ENCODE measurements at regions not wholly inside any gene's neighbourhood (a gene's known extent, or its start where the extent isn't known, plus 50 kb on each side); places are given as distances from the start of the nearest gene placed in this dataset.

- ChIA-PET RAD21 (ENCODE audit: low non-redundant PET in 1 of 2, low total read pairs in 2 of 2, uncharacterized antibody in 2 of 2, unreplicated experiment in 2 of 2) (no interaction called here), POLR2A (no interaction called here), CTCF (no interaction called here)
- Histone ChIP-seq H3K9me2 (ENCODE audit: insufficient read depth) (no peaks in the 10 kb centered on the region), H2AFZ (ENCODE audit: low read depth, low read length, poor library complexity, severe bottlenecking) (no peak overlapping the region), H4K20me1 (ENCODE audit: insufficient read depth) (no peaks in the 10 kb centered on the region), H3K9me3 (ENCODE audit: control insufficient read depth in 1 of 2, insufficient read depth in 1 of 2, low read depth in 1 of 2, low read length in 2 of 2) (no peaks in the 10 kb centered on the region), H3K9ac (ENCODE audit: low read length) (no peak overlapping the region), H3K4me3 (replicated peaks in 1 of 2; ENCODE audit: low read depth in 1 of 2, low read length in 2 of 2) (no peak overlapping the region), H3K79me2 (ENCODE audit: insufficient read depth, low read length) (no peaks in the 10 kb centered on the region), H3K4me1 (ENCODE audit: control insufficient read depth in 1 of 2, insufficient read depth in 2 of 2, low read length in 2 of 2) (no peaks in the 10 kb centered on the region), H3K27ac (ENCODE audit: low read depth, low read length) (no peak overlapping the region), H3K4me2 (ENCODE audit: low read length) (no peak overlapping the region), H3K27me3 (ENCODE audit: insufficient read depth, low read length) (no peaks in the 10 kb centered on the region), H3K36me3 (ENCODE audit: control insufficient read depth in 1 of 2, insufficient read depth in 2 of 2, low read length in 2 of 2) (no peaks in the 10 kb centered on the region)
- DNase-seq (ENCODE audit: low read depth, low spot score), result no peak
- BruUV-seq (replicated peaks), result no TSS peak
- no peak for ATAC-seq
- TF ChIP-seq ELF1 (IDR thresholded peaks at IDR 0.05; ENCODE audit: borderline replicate concordance, low read depth) (no peak), SIN3A (IDR thresholded peaks at IDR 0.05; ENCODE audit: low read depth) (no peak), CEBPB (IDR thresholded peaks at IDR 0.05; ENCODE audit: low read depth) (no peak), EZH2phosphoT487 (IDR thresholded peaks at IDR 0.05; ENCODE audit: borderline replicate concordance) (no peak), RAD21 (IDR thresholded peaks at IDR 0.05; ENCODE audit: low read depth) (no peak), CBX3 (IDR thresholded peaks at IDR 0.05; ENCODE audit: low read depth) (no peak), TCF7L2 (IDR thresholded peaks at IDR 0.05; ENCODE audit: borderline replicate concordance, extremely low read depth, insufficient read depth, insufficient read length) (no peak), YY1 (IDR thresholded peaks at IDR 0.05; ENCODE audit: extremely low read depth, insufficient replicate concordance, low read depth, low read length) (no peak), EZH2 (IDR thresholded peaks at IDR 0.05) (no peak), FOSL1 (IDR thresholded peaks at IDR 0.05; ENCODE audit: low read depth) (no peak), CTCF (IDR thresholded peaks at IDR 0.05 in 2 of 3, conservative IDR thresholded peaks at IDR 0.05 in 1 of 3; ENCODE audit: borderline replicate concordance in 1 of 3, insufficient read depth in 1 of 3, low read depth in 2 of 3, low read length in 2 of 3) (no peak), EGR1 (IDR thresholded peaks at IDR 0.05; ENCODE audit: low read depth) (no peak), SRF (IDR thresholded peaks at IDR 0.05; ENCODE audit: low read depth) (no peak), REST (IDR thresholded peaks at IDR 0.05; ENCODE audit: low read depth) (no peak), POLR2A (IDR thresholded peaks at IDR 0.05; ENCODE audit: borderline replicate concordance, extremely low read depth, insufficient read depth, insufficient read length) (no peak), ZFX (IDR thresholded peaks at IDR 0.05) (no peak), ATF3 (IDR thresholded peaks at IDR 0.05) (no peak), MAX (IDR thresholded peaks at IDR 0.05) (no peak)
- intact Hi-C loops (cut with micrococcal nuclease), result no loop called here
Observed at GRCh38 chr2:183837157-183837556, 712.9 kb downstream of the NUP35 start.
